ENCODE measurements at regions not wholly inside any gene's neighbourhood (a gene's known extent, or its start where the extent isn't known, plus 50 kb on each side); places are given as distances from the start of the nearest gene placed in this dataset.
"Not testable (repeated sequence)": the region's sequence is repeated elsewhere in the genome, so short reads cannot be mapped to it uniquely, and the experiment has no call there.

DNA sequence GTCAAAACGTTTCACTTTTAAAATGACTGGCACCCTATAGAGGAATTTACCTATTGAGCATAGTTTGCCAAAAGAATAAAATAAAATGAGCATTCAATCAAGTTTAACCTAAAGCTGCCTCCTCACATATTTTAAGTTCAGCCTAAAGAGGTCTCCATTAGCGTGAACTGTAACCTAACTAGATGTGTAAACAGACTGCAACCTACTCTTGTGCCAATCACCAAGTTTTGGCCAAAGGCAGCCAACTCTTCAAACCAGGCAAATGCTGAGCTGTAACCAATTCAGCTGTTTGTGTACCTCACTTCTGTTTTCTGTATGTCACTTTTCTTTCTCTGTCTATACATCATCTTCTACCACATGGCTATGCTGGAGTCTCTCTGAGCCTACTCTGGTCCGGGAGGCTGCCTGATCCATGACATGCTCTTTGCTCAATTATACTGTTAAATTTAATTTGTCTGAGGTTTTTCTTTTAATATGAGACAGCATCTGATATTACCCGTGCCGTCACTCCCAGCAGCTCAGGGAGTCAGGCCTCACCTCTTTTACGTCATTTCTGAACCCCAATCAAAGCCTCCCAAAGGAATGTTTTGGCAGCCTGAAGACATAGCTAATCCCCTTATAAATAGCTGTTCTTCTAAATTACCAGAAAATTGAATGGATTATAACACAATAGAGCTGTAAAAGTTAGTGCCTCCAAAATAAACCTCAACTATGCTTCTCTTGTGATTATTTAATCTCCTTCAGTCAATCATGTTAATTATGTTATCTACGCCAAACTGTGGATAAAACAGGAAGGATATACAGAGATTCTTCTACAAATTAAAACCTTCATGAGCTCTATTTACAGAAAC lies 81.0 kb upstream of the NR5A2 start:
- Mint-ChIP-seq H3K27me3 (ENCODE audit: low read depth) (no peaks in the 10 kb centered on the region), H3K36me3 (ENCODE audit: low read depth) (no peaks in the 10 kb centered on the region), H3K9me3 (no peaks in the 10 kb centered on the region), H3K4me1 (no peaks in the 10 kb centered on the region), H3K27ac (ENCODE audit: unreplicated experiment) (peak overlapping the region; percentile 35), H3K4me3 (no peak overlapping the region)
- no peak for DNase-seq (ENCODE audit: low read depth, low spot score)
- TF ChIP-seq, protein P1, sequence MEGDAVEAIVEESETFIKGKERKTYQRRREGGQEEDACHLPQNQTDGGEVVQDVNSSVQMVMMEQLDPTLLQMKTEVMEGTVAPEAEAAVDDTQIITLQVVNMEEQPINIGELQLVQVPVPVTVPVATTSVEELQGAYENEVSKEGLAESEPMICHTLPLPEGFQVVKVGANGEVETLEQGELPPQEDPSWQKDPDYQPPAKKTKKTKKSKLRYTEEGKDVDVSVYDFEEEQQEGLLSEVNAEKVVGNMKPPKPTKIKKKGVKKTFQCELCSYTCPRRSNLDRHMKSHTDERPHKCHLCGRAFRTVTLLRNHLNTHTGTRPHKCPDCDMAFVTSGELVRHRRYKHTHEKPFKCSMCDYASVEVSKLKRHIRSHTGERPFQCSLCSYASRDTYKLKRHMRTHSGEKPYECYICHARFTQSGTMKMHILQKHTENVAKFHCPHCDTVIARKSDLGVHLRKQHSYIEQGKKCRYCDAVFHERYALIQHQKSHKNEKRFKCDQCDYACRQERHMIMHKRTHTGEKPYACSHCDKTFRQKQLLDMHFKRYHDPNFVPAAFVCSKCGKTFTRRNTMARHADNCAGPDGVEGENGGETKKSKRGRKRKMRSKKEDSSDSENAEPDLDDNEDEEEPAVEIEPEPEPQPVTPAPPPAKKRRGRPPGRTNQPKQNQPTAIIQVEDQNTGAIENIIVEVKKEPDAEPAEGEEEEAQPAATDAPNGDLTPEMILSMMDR (conservative IDR thresholded peaks at IDR 0.05): no peak

DNA sequence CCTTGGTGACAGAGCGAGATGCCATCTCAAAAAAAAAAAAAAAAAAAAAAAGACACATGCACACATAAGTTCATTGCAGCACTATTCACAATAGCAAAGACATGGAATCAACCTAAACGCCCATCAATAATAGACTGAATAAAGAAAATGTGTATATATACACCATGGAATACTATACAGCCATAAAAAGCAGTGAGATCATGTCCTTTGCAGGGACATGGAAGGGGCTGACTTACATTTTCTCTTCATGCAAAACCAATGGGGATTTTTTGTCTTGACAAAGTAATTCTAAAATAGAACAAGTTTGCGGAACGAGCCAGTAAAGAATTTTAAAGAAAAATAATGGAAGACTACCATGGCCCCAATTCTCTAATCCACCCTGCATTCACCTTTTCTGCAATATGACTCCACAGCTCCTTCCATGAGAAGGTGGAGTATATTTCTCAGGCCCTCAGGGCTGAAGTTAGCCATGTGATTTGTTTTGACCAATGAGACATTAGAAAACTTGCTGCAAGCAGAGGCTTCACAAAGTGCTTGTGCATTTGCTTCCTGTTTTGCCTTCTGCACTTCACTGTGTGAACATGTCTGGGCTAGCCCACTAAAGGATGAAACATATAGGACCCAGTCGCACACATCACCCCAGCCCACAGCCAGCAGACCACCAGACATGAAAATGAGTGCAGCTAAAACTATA lies 78.8 kb upstream of the NR5A2 start:
- TF ChIP-seq, protein P1 (conservative IDR thresholded peaks at IDR 0.05): no peak
- Mint-ChIP-seq H3K27me3 (ENCODE audit: low read depth) (no peaks in the 10 kb centered on the region), H3K36me3 (ENCODE audit: low read depth) (no peaks in the 10 kb centered on the region), H3K4me1 (no peaks in the 10 kb centered on the region), H3K27ac (ENCODE audit: unreplicated experiment) (no peak overlapping the region), H3K4me3 (no peak overlapping the region), H3K9me3 (no peaks in the 10 kb centered on the region)
- no peak for DNase-seq (ENCODE audit: low read depth, low spot score)

DNA sequence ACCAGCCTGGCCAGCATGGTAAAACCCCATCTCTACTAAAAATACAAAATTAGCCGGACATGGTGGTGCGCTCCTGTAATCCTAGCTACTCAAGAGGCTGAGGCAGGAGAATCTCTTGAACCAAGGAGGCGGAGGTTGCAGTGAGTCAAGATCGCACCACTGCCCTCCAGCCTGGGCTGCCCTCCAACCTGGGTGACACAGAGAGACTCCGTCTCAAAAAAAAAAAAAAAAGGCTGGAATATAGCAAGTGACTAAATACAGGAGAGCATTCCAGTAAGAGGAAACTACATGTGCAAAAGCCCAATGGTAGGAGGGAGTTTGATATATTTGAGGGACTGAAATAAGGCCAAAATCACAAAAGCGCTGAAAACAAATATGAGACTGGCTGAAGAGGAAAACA lies 76.5 kb upstream of the NR5A2 start:
- H3K27me3 Mint-ChIP-seq (ENCODE audit: low read depth); DNase-seq (ENCODE audit: low read depth, low spot score); H3K36me3 Mint-ChIP-seq (ENCODE audit: low read depth); H3K4me1 Mint-ChIP-seq; H3K9me3 Mint-ChIP-seq; H3K4me3 Mint-ChIP-seq; H3K27ac Mint-ChIP-seq (ENCODE audit: unreplicated experiment): not testable (repeated sequence)

DNA sequence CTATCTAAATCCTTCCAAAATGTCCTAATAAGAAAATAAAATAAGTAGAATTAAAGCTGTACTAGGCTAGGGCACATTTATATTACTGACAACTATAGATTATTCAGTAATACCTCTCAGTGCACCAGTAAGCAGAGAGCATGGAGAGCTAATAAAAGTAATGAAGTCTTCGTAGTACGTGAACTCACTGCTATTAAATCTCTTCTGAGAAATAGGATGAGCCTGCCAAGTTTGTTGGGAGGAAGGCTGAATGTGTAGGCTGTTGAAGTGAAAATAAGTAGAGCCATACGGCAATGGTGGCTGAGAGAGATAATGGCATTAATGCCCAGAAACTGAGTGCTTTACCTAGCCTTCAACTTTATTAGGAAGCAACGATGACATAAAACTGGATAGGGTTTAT lies 73.9 kb upstream of the NR5A2 start:
- Mint-ChIP-seq H3K4me1 (no peaks in the 10 kb centered on the region), H3K4me3 (no peak overlapping the region), H3K27ac (ENCODE audit: unreplicated experiment) (no peak overlapping the region), H3K9me3 (no peaks in the 10 kb centered on the region), H3K27me3 (ENCODE audit: low read depth) (no peaks in the 10 kb centered on the region), H3K36me3 (ENCODE audit: low read depth) (no peaks in the 10 kb centered on the region)
- no peak for DNase-seq (ENCODE audit: low read depth, low spot score)
- TF ChIP-seq, protein P1 (conservative IDR thresholded peaks at IDR 0.05): no peak

DNA sequence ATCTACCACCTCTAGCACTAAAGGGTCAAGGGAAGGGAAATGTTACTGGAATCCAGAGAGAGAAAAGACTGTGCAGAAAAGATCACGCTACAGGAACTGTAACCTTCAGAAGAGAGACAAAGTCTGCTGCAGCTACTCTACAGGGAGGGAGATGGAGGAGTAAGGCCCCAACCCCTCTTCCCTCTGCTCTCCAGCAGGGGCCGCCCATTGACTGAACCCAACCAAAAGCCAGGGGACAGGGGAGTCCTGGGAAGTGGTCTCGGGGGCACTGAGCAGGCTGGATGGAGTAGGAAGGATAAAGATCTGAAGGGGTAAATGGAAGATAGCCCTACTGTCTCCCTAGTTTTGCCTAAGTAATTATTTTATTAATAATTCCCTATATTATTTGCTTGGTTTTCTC lies 72.8 kb upstream of the NR5A2 start:
- Mint-ChIP-seq H3K4me3 (no peak overlapping the region), H3K27me3 (ENCODE audit: low read depth) (no peaks in the 10 kb centered on the region), H3K9me3 (no peaks in the 10 kb centered on the region), H3K36me3 (ENCODE audit: low read depth) (no peaks in the 10 kb centered on the region), H3K27ac (ENCODE audit: unreplicated experiment) (no peak overlapping the region), H3K4me1 (no peaks in the 10 kb centered on the region)
- TF ChIP-seq, protein P1 (conservative IDR thresholded peaks at IDR 0.05): peak; percentile 53
- DNase-seq (ENCODE audit: low read depth, low spot score): peak; percentile 18

DNA sequence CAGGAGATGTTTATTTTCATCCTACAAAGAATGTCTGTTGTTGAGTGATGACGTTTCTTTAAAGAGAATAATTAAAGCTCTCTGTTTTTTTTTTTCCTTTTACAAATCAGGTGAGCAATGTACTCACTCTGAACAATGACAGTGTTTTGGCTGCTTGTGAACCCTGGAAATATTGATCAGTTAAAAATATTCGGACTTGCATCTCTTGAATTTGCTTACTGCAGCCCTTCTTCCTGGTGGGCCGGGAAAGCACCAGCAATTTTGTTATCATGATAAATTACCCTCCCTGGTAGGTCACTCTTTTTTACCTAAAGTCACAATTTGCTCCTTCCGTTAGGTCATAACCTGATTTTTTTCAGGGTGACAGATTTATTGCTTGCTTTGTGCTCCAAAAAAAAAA lies 72.3 kb upstream of the NR5A2 start:
- Mint-ChIP-seq H3K9me3 (no peaks in the 10 kb centered on the region), H3K36me3 (ENCODE audit: low read depth) (no peaks in the 10 kb centered on the region), H3K4me3 (no peak overlapping the region), H3K27me3 (ENCODE audit: low read depth) (no peaks in the 10 kb centered on the region), H3K27ac (ENCODE audit: unreplicated experiment) (no peak overlapping the region), H3K4me1 (no peaks in the 10 kb centered on the region)
- TF ChIP-seq, protein P1 (conservative IDR thresholded peaks at IDR 0.05): no peak
- DNase-seq (ENCODE audit: low read depth, low spot score): no peak

Measured in neural crest cell (in vitro differentiated cells).